Activated T-helper 2 cell treated with anti-CD3 and anti-CD28 coated beads, Interferon-gamma antibody, Interleukin-2, Interleukin-4, amounts not matched to agents 10 μg/mL and 5 μg/mL and 100 μg/mL, durations not matched to agents 14 hours and 24 hours and 36 hours (primary cell): ENCODE measurements at regions not wholly inside any gene's neighbourhood (a gene's known extent, or its start where the extent isn't known, plus 50 kb on each side); places are given as distances from the start of the nearest gene placed in this dataset.
A peak's percentile ranks its signal among the peaks of the same experiment; 100 is the strongest.

Experiments used
- DNase-seq: peaks from one replicate; pipeline ENCODE4 v3.0.0; 2021; ENCODE audit warnings: low spot score
- H3K27ac Mint-ChIP-seq: one replicate; pipeline ENCODE4 v1.8.0; 2021; ENCODE audit warnings: mixed read lengths
- H3K27me3 Mint-ChIP-seq: one replicate; pipeline ENCODE4 v1.8.0; 2021; ENCODE audit warnings: low read depth, mixed read lengths
- H3K36me3 Mint-ChIP-seq: one replicate; pipeline ENCODE4 v1.8.0; 2021; ENCODE audit warnings: low read depth, mixed read lengths
- H3K4me1 Mint-ChIP-seq: one replicate; pipeline ENCODE4 v1.8.0; 2021; ENCODE audit warnings: low read depth, mixed read lengths
- H3K4me3 Mint-ChIP-seq: one replicate; pipeline ENCODE4 v1.8.0; 2021; ENCODE audit warnings: low read depth, mild to moderate bottlenecking, moderate library complexity, mixed read lengths
- H3K9me3 Mint-ChIP-seq: one replicate; pipeline ENCODE4 v1.8.0; 2021; ENCODE audit warnings: mixed read lengths
- intact Hi-C: fragments of 100-400 bp; cut with micrococcal nuclease; formaldehyde crosslinking; loops from one replicate; pipeline ENCODE4 v1.15.1; 2023

DNA sequence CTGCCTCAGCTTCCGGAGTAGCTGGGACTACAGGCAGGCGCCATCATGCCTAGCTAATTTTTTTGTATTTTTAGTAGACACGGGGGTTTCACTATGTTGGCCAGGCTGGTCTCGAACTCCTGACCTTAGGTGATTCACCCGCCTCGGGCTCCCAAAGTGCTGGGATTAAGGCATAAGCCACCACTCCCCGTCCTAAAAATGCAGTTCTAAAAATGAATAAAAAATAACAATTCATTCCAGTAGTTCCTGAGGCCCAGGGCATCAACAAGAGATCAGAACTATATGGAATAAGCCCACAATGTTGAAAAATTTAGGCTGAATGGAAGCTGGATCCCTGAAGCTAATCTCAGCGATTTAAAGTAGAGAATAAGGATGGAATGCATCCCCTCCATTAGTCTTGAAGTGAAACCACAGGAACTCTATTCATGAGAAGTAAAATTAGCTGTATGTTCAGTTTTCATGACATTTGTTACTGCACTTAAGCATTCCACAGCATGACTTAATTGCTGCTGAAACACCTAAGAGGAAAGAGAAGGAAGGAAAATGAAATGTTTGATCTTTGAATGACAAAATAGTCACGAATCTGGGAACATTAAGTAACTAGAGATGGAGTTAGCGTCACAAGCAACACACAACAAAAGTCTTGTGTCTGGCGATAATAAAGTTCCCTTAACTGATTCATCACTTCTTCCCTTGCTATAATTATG, 80.4 kb upstream of the RIPOR2 start:
- H3K27me3 Mint-ChIP-seq = no peaks in the 10 kb centered on the region
- peaks cover 43% of the 10 kb centered on the region for H3K4me1 Mint-ChIP-seq
- H3K4me3 Mint-ChIP-seq = no peak overlapping the region
- DNase-seq = no peak
- H3K36me3 Mint-ChIP-seq = no peaks in the 10 kb centered on the region
- H3K27ac Mint-ChIP-seq = no peak overlapping the region
- no peaks in the 10 kb centered on the region for H3K9me3 Mint-ChIP-seq
- intact Hi-C loops = loop anchor here (5.0 kb wide), 2 partner anchors 239 to 434 kb away; no protein-coding TSS in a partner anchor

DNA sequence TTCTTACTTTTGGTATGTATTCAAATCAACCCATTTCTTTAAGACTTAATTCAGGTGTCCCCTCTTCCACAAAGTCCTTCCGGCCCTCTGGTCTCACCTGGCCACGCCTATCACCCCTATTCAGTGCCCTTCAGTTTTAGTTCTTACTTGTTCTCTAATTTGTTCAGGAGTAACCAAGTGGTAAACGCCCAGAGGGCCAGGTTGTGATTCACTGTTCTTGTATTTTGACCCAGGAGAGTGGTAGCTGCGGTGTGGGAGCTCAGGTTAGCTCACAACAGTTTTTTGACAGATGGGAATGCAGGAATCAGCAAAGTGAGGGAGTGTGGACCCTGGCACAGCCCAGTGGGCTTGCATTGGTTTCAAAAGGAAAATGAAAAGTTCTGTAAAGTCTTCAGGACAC, 81.7 kb upstream of the RIPOR2 start:
- H3K4me3 Mint-ChIP-seq = no peak overlapping the region
- H3K4me1 Mint-ChIP-seq = peaks cover 38% of the 10 kb centered on the region
- H3K9me3 Mint-ChIP-seq = no peaks in the 10 kb centered on the region
- intact Hi-C loops = loop anchor here (5.0 kb wide), 2 partner anchors 240 to 435 kb away; no protein-coding TSS in a partner anchor
- no peak for DNase-seq
- no peaks in the 10 kb centered on the region for H3K36me3 Mint-ChIP-seq
- peak overlapping the region; percentile 68 for H3K27ac Mint-ChIP-seq
- no peaks in the 10 kb centered on the region for H3K27me3 Mint-ChIP-seq

- Mint-ChIP-seq H3K36me3 (no peaks in the 10 kb centered on the region), H3K27me3 (no peaks in the 10 kb centered on the region), H3K27ac (peak overlapping the region; percentile 68), H3K4me1 (peaks cover 33% of the 10 kb centered on the region), H3K9me3 (no peaks in the 10 kb centered on the region), H3K4me3 (no peak overlapping the region)
- intact Hi-C loops = loop anchor here (1.0 to 5.0 kb wide), 5 partner anchors 12 to 436 kb away; no protein-coding TSS in a partner anchor
- DNase-seq = peak; percentile 71
Measured at GRCh38 chr6:25017932-25018567, 82.3 kb upstream of the RIPOR2 start.

GRCh38 chr6:25018568-25018954, 82.8 kb upstream of the RIPOR2 start:
- Mint-ChIP-seq H3K27ac (no peak overlapping the region), H3K9me3 (no peaks in the 10 kb centered on the region), H3K36me3 (no peaks in the 10 kb centered on the region), H3K27me3 (no peaks in the 10 kb centered on the region), H3K4me3 (no peak overlapping the region), H3K4me1 (peaks cover 32% of the 10 kb centered on the region)
- intact Hi-C loops = loop anchor here (1.0 to 5.0 kb wide), 5 partner anchors 12 to 436 kb away; no protein-coding TSS in a partner anchor
- DNase-seq = no peak

GRCh38 chr6:25022140-25022553, 86.4 kb upstream of the RIPOR2 start:
- Mint-ChIP-seq H3K4me1 (peaks cover 36% of the 10 kb centered on the region), H3K36me3 (peaks cover 7% of the 10 kb centered on the region), H3K9me3 (no peaks in the 10 kb centered on the region), H3K27ac (no peak overlapping the region), H3K4me3 (no peak overlapping the region), H3K27me3 (no peaks in the 10 kb centered on the region)
- DNase-seq = no peak
- intact Hi-C loops = no loop called here

DNA sequence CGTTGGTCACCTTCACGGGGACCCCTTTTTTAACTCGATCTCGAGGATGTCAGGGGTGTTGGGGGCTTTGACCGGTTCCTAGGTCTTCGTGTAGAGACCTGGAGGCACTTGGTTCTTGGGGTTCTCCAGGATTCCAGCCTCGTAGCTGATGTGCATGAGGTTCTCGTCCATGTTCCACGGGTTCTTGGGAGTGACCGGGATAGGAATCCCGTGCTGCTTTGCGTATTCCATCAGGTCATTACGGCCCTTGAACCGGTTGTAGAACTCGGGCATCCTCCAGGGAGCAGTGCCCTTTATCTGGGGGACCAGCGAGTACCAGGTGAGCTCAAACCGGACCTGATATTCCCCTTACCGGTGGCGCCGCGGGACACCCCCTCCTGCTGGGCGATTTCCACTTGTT, 88.0 kb upstream of the RIPOR2 start:
- DNase-seq = no peak
- H3K4me3 Mint-ChIP-seq = no peak overlapping the region
- H3K36me3 Mint-ChIP-seq = peaks cover 7% of the 10 kb centered on the region
- no peaks in the 10 kb centered on the region for H3K27me3 Mint-ChIP-seq
- intact Hi-C loops = no loop called here
- peaks cover 34% of the 10 kb centered on the region for H3K4me1 Mint-ChIP-seq
- H3K9me3 Mint-ChIP-seq = no peaks in the 10 kb centered on the region
- no peak overlapping the region for H3K27ac Mint-ChIP-seq

DNA sequence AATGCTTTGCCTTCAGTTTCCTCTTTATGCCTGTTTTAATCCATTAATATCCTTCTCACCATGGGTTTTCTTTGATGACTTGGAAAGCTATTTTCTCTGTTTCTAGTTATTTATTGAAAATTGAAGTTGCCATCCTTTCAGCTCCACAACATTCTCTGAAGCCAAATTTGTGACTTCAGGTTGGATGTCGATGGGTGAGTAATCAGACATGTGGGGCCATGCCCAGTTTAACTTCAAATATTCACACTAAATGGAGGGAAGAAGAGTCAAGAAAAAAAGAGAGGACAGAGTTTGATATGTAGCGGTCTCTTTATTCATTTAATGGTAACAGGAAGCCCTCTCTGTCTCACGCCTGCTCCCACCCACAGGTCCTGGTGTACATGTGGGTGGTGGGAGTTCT, 89.1 kb upstream of the RIPOR2 start:
- no peak for DNase-seq
- intact Hi-C loops = loop anchor here (5.0 kb wide), 1 partner anchor 152 kb away; no protein-coding TSS in a partner anchor
- Mint-ChIP-seq H3K36me3 (peaks cover 10% of the 10 kb centered on the region), H3K9me3 (no peaks in the 10 kb centered on the region), H3K27me3 (no peaks in the 10 kb centered on the region), H3K4me1 (peaks cover 38% of the 10 kb centered on the region), H3K27ac (peak overlapping the region; percentile 62), H3K4me3 (no peak overlapping the region)

DNA sequence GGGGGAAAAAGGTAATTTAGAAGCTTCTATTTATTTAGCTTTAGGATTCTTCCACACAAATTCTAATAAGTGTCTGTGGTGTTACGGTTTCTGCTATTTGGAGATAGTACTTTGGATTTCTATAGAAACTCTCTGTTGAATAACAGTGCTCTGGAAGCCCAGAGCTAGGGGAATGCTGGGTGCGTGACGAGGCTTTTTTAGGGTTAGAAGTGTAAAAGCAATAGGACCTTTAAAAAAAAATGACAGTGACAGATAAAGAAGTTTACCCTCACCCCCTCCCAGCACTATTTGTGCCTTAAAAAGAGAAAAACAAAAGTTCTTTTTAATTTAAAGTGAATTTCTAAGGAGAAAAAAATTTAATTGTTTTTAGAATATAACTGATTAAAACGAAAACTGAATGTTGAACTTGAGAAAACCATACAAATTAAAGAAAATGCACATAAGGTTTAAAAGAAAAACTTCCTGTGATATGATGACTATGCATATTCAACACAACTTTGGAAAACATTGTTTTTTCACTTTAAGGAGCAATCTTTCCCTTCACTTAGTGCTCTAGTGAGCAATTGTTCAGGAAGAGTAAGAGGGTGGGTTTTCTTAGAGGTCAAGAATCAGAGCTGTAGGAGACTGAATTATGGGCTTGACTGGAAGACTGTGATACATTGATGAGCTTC, 89.6 kb upstream of the RIPOR2 start:
- intact Hi-C loops = loop anchor here (5.0 kb wide), 1 partner anchor 152 kb away; no protein-coding TSS in a partner anchor

DNA sequence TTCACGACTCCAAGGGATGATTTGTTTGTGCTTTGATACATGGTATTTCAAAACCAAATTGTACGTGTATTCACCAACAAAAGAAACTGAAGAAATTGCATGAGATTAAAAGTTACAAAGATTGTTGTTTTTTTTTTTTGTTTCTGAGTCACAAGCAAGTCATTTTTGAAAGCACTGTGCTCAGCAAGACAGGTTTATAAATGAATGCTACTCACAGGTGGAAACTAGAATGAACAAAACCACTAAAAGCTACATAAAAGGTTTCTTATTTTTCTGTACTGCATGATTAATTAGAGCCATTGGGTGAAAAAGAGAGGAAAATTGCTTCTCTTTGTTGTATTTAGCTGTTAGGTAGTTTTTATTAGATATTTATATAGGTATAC, 90.2 kb upstream of the RIPOR2 start:
- H3K27me3 Mint-ChIP-seq = no peaks in the 10 kb centered on the region

More for the DNA sequence above, 89.6 kb upstream of the RIPOR2 start:
- H3K36me3 Mint-ChIP-seq = peaks cover 10% of the 10 kb centered on the region
- H3K4me1 Mint-ChIP-seq = peaks cover 40% of the 10 kb centered on the region
- H3K27ac Mint-ChIP-seq = peak overlapping the region; percentile 89
- no peaks in the 10 kb centered on the region for H3K27me3 Mint-ChIP-seq
- DNase-seq = no peak
- H3K9me3 Mint-ChIP-seq = no peaks in the 10 kb centered on the region
- peak overlapping the region; percentile 67 for H3K4me3 Mint-ChIP-seq

GRCh38 chr6:25026723-25027122, 91.0 kb upstream of the RIPOR2 start:
- peak overlapping the region; percentile 26 for H3K4me3 Mint-ChIP-seq
- intact Hi-C loops = loop anchor here (1.0 to 5.0 kb wide), 5 partner anchors 15 to 151 kb away; no protein-coding TSS in a partner anchor
- H3K27ac Mint-ChIP-seq = peak overlapping the region; percentile 52
- H3K4me1 Mint-ChIP-seq = peaks cover 39% of the 10 kb centered on the region
- no peaks in the 10 kb centered on the region for H3K9me3 Mint-ChIP-seq
- H3K27me3 Mint-ChIP-seq = no peaks in the 10 kb centered on the region
- DNase-seq = no peak
- H3K36me3 Mint-ChIP-seq = peaks cover 10% of the 10 kb centered on the region

More for the DNA sequence above, 90.2 kb upstream of the RIPOR2 start:
- no peak for DNase-seq
- Mint-ChIP-seq H3K27ac (peak overlapping the region; percentile 89), H3K4me3 (peak overlapping the region; percentile 67), H3K4me1 (peaks cover 39% of the 10 kb centered on the region), H3K36me3 (peaks cover 10% of the 10 kb centered on the region), H3K9me3 (no peaks in the 10 kb centered on the region)
- intact Hi-C loops = loop anchor here (1.0 to 5.0 kb wide), 3 partner anchors 15 to 151 kb away; no protein-coding TSS in a partner anchor

- H3K9me3 Mint-ChIP-seq = no peaks in the 10 kb centered on the region
- H3K27ac Mint-ChIP-seq = peak overlapping the region; percentile 78
- peaks cover 14% of the 10 kb centered on the region for H3K36me3 Mint-ChIP-seq
- H3K4me1 Mint-ChIP-seq = peaks cover 40% of the 10 kb centered on the region
- peak overlapping the region; percentile 71 for H3K4me3 Mint-ChIP-seq
- H3K27me3 Mint-ChIP-seq = no peaks in the 10 kb centered on the region
- DNase-seq = peak; percentile 78
- intact Hi-C loops = loop anchor here (1.0 to 5.0 kb wide), 3 partner anchors 20 to 150 kb away; no protein-coding TSS in a partner anchor
Measured at GRCh38 chr6:25027221-25027916, 91.6 kb upstream of the RIPOR2 start.

DNA sequence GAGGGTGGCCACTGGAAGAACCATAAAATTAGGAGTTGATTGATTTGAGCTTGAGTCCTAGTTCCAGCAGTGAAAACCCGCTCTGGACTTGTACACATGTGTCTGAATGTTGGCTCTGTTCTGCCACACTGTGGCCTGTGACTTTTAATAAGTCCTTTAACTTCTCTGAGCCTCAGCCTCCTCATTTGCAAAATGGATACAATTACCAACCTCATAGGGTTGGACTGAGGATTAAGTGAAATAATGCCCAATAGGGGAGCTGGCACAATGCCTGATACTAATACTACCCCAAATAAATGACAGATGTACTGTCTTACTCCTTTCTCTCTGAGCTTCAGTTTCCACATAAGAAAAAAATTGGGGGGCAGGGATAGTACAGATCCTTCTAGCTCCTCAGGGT, 92.6 kb upstream of the RIPOR2 start:
- no peak for DNase-seq
- intact Hi-C loops = loop anchor here (5.0 kb wide), 1 partner anchor 149 kb away; no protein-coding TSS in a partner anchor
- Mint-ChIP-seq H3K4me1 (peaks cover 44% of the 10 kb centered on the region), H3K36me3 (peaks cover 16% of the 10 kb centered on the region), H3K4me3 (no peak overlapping the region), H3K9me3 (no peaks in the 10 kb centered on the region), H3K27me3 (no peaks in the 10 kb centered on the region), H3K27ac (no peak overlapping the region)
